ENCODE measurements at regions not wholly inside any gene's neighbourhood (a gene's known extent, or its start where the extent isn't known, plus 50 kb on each side); places are given as distances from the start of the nearest gene placed in this dataset.

DNA sequence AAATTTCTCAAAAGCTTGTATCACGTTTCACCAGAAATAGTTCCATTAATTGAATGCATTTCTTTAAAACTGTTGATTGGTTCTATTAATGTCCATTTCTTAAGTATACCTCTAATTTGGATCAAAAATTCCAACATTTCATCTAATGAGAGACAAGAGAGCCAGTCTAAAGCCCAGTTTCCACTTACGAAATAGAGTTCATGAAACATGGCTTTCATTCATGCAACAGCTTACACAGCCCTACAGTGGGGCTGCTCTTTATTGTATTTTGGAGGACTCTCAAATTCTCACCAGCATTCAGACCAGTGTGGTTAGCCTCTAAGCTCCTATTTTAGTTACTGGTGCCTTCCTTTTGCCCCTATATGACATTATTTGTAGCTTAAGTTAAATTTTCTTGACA, 566.9 kb upstream of the RGMB start:
- Histone ChIP-seq H3F3A (ENCODE audit: insufficient read depth) (peaks cover 16% of the 10 kb centered on the region; the same call in 1 of the 2 replicates), H3K27ac (no peak overlapping the region), H4K20me1 (ENCODE audit: insufficient read depth) (no peaks in the 10 kb centered on the region), H3K9me3 (ENCODE audit: low read depth) (no peaks in the 10 kb centered on the region), H3K4me3 (no peak overlapping the region), H3K27me3 (replicated peaks; ENCODE audit: insufficient read depth) (no peaks in the 10 kb centered on the region), H3K9ac (no peak overlapping the region), H3K9me2 (ENCODE audit: insufficient read depth) (no peaks in the 10 kb centered on the region), H3K4me1 (ENCODE audit: insufficient read depth) (peaks cover 15% of the 10 kb centered on the region), H3K79me2 (ENCODE audit: insufficient read depth) (no peaks in the 10 kb centered on the region), H3K4me2 (ENCODE audit: unreplicated experiment) (peak overlapping the region; percentile 31), H3K36me3 (ENCODE audit: low read depth) (no peaks in the 10 kb centered on the region), H2AFZ (no peak overlapping the region)
- DNase-seq = no peak
- no peak for TF ChIP-seq EZH2 (IDR thresholded peaks at IDR 0.05; ENCODE audit: insufficient read depth, poor library complexity, severe bottlenecking)
- no peak for TF ChIP-seq EZH2phosphoT487 (IDR thresholded peaks at IDR 0.05; ENCODE audit: insufficient read depth, low read depth)
- in situ Hi-C loops (cut with MboI) = no loop called here
- WGBS, 2 experiments (ENCODE audit: low coverage in 1 of 2, low lambda C conversion rate in 2 of 2, missing lambda C conversion rate in 2 of 2) = 50% methylated on average over 2 of the region's 2 CpGs

DNA sequence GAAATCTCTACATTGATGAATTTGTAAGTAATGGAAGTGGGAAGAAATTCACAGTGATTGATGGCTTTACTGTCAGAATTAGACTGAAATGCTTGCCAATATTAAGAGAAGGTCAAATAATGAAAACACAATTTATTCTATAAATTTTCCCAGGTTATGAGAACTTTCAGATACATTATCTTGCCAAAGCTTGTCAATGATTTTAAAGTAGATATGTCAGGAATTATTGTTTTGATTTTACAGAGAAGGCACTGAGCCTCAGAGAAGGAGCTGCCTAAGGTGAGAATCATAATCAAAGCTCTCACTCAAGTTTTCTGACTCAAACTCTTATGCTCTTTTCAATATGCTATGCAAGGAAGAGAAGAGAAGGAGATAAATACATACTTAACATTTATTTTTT, 564.0 kb upstream of the RGMB start:
- Histone ChIP-seq H3K4me3 (no peak overlapping the region), H3K9me3 (ENCODE audit: low read depth) (no peaks in the 10 kb centered on the region), H4K20me1 (ENCODE audit: insufficient read depth) (no peaks in the 10 kb centered on the region), H3K4me2 (ENCODE audit: unreplicated experiment) (no peak overlapping the region), H3K4me1 (ENCODE audit: insufficient read depth) (peaks cover 21% of the 10 kb centered on the region), H3K36me3 (ENCODE audit: low read depth) (no peaks in the 10 kb centered on the region), H3K27ac (no peak overlapping the region), H3K9ac (no peak overlapping the region), H2AFZ (no peak overlapping the region), H3K79me2 (ENCODE audit: insufficient read depth) (no peaks in the 10 kb centered on the region), H3F3A (ENCODE audit: insufficient read depth) (peaks cover 18% of the 10 kb centered on the region; the same call in 1 of the 2 replicates), H3K9me2 (ENCODE audit: insufficient read depth) (no peaks in the 10 kb centered on the region), H3K27me3 (replicated peaks; ENCODE audit: insufficient read depth) (no peaks in the 10 kb centered on the region)
- in situ Hi-C loops (cut with MboI) = no loop called here
- TF ChIP-seq EZH2 (IDR thresholded peaks at IDR 0.05; ENCODE audit: insufficient read depth, poor library complexity, severe bottlenecking) (no peak), EZH2phosphoT487 (IDR thresholded peaks at IDR 0.05; ENCODE audit: insufficient read depth, low read depth) (no peak)
- DNase-seq = no peak

DNA sequence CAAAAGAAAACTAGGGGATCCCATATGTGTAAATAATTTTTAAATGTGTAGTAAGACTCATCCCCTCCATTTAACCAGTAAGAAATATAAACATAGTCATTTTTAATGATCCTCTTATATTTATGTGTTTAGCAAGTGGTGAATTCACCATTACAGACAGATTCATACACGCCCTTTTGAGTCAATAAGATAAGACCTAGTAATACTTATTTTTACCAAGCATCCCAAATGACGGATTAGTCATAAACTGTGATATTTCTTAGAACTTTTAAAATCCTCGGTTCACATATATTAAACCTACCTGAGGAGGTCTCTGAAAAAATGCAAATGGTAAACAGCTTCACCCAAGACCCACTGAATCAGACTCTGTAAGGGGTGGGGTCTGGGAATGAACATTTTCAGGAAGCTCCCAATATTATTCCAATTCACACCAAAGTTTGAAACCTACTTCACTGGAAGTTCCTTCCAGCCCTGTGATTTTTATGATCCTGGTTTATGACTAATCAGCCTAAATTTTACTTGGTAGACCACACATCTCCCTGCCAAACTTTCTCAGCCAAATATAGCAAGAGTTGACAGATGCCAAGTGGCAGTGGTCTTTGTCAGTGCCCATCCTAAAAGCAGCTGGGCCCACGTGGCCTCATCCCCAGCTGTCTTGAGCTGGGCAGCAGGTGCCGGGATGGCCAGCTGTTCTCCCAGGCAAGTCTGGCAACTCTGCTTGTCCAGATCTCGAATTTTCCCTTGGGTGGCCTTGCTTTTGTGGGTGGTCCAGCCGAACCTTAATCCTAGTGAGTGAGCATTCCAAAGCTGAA, 559.0 kb upstream of the RGMB start:
- H3K9me3 ChIP-seq (ENCODE audit: low read depth) = no peaks in the 10 kb centered on the region
- H3K4me2 ChIP-seq (ENCODE audit: unreplicated experiment) = no peak overlapping the region
- no peak for TF ChIP-seq EZH2phosphoT487 (IDR thresholded peaks at IDR 0.05; ENCODE audit: insufficient read depth, low read depth)
- TF ChIP-seq EZH2 (IDR thresholded peaks at IDR 0.05; ENCODE audit: insufficient read depth, poor library complexity, severe bottlenecking) = no peak
- H4K20me1 ChIP-seq (ENCODE audit: insufficient read depth) = no peaks in the 10 kb centered on the region
- 82 to 84% methylated on average over 7 of the region's 7 CpGs for WGBS, 2 experiments (ENCODE audit: low coverage in 1 of 2, low lambda C conversion rate in 2 of 2, missing lambda C conversion rate in 2 of 2)
- peaks cover 7% of the 10 kb centered on the region; the same call in 1 of the 2 replicates for H3K4me1 ChIP-seq (ENCODE audit: insufficient read depth)
- H3K27ac ChIP-seq = no peak overlapping the region
- no peak overlapping the region for H3K4me3 ChIP-seq
- H3F3A ChIP-seq (ENCODE audit: insufficient read depth) = 0 out of 2 replicates have a peak, but pooled peaks cover 4% of the 10 kb centered on the region
- no peaks in the 10 kb centered on the region for H3K36me3 ChIP-seq (ENCODE audit: low read depth)
- H3K9ac ChIP-seq = no peak overlapping the region
- no peaks in the 10 kb centered on the region for H3K9me2 ChIP-seq (ENCODE audit: insufficient read depth)
- no peaks in the 10 kb centered on the region for H3K27me3 ChIP-seq (replicated peaks; ENCODE audit: insufficient read depth)
- no peak overlapping the region for H2AFZ ChIP-seq
- in situ Hi-C loops (cut with MboI) = no loop called here
- DNase-seq = peak; percentile 38
- H3K79me2 ChIP-seq (ENCODE audit: insufficient read depth) = no peaks in the 10 kb centered on the region

DNA sequence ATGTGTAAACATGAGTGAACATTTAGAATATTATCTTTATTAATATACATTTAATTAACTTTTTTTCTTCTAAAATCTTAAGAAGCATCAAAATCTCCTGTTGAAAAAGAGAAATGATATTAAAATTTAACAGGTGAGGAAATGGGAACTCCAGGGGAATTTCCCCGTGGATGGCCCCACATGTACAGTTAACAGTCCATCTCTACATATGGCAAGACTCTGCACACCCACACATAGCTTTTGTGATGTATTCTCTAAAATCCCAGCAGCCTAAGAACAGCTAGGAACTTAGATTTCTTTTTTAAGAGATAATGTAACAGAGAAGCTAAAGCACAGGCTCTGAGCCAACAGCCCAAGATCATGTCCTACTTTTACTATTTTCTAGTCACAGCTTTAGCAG, 556.3 kb upstream of the RGMB start:
- in situ Hi-C loops (cut with MboI) = no loop called here
- no peak overlapping the region for H3K4me3 ChIP-seq
- TF ChIP-seq EZH2 (IDR thresholded peaks at IDR 0.05; ENCODE audit: insufficient read depth, poor library complexity, severe bottlenecking) (no peak), EZH2phosphoT487 (IDR thresholded peaks at IDR 0.05; ENCODE audit: insufficient read depth, low read depth) (no peak)
- H3K9me2 ChIP-seq (ENCODE audit: insufficient read depth) = no peaks in the 10 kb centered on the region
- DNase-seq = no peak
- no peaks in the 10 kb centered on the region for H3K27me3 ChIP-seq (replicated peaks; ENCODE audit: insufficient read depth)
- H4K20me1 ChIP-seq (ENCODE audit: insufficient read depth) = no peaks in the 10 kb centered on the region
- no peaks in the 10 kb centered on the region for H3K9me3 ChIP-seq (ENCODE audit: low read depth)
- H3K4me2 ChIP-seq (ENCODE audit: unreplicated experiment) = no peak overlapping the region
- H2AFZ ChIP-seq = no peak overlapping the region
- H3F3A ChIP-seq (ENCODE audit: insufficient read depth) = 0 out of 2 replicates have a peak, but pooled peaks cover 4% of the 10 kb centered on the region
- no peak overlapping the region for H3K27ac ChIP-seq
- H3K9ac ChIP-seq = no peak overlapping the region
- 98 to 100% methylated on average over 1 of the region's 1 CpG for WGBS, 2 experiments (ENCODE audit: low coverage in 1 of 2, low lambda C conversion rate in 2 of 2, missing lambda C conversion rate in 2 of 2)
- no peaks in the 10 kb centered on the region for H3K36me3 ChIP-seq (ENCODE audit: low read depth)
- no peaks in the 10 kb centered on the region for H3K79me2 ChIP-seq (ENCODE audit: insufficient read depth)
- H3K4me1 ChIP-seq (ENCODE audit: insufficient read depth) = peaks cover 7% of the 10 kb centered on the region; the same call in 1 of the 2 replicates

Measured in GM23248 (cell line).